Right cardiac atrium (tissue), 5 donors: ENCODE measurements at regions not wholly inside any gene's neighbourhood (a gene's known extent, or its start where the extent isn't known, plus 50 kb on each side); places are given as distances from the start of the nearest gene placed in this dataset.

Source experiments
- ATAC-seq, 2 donors: fragments of 200-7000 bp; cut with Tn5 transposase; one replicate each; pipeline versions ENCODE4 v1.8.0 to v1.9.1; 2020; ENCODE audit warnings: moderate library complexity in 2 of 2, mild to moderate bottlenecking in 1 of 2
- DNase-seq, 3 donors: peaks; one replicate each; pipeline ENCODE4 v3.0.0-alpha.2; 2020
- H3K27ac ChIP-seq: one replicate; pipeline ENCODE4 v1.5.1; 2013; ENCODE audit warnings: mild to moderate bottlenecking, low read length, control low read depth, moderate library complexity
- H3K27me3 ChIP-seq: one replicate; pipeline ENCODE4 v1.6.1; 2013; ENCODE audit not compliant: control insufficient read depth, insufficient read depth
- H3K4me1 ChIP-seq: one replicate; pipeline ENCODE4 v1.6.1; 2013; ENCODE audit warnings: low read length; ENCODE audit not compliant: control insufficient read depth, insufficient read depth
- H3K4me3 ChIP-seq: one replicate; pipeline ENCODE4 v1.5.1; 2013; ENCODE audit warnings: low read length, control low read depth
- H3K9me3 ChIP-seq: one replicate; pipeline ENCODE4 v1.6.1; 2013; ENCODE audit warnings: low read length; ENCODE audit not compliant: control insufficient read depth
- WGBS: extraction: QIAGEN DNeasy Blood & Tissue Kit; methylation state at CpG from one replicate; pipeline ENCODE4 v1.1.7; 2013; 5-methylcytosine and 5-hydroxymethylcytosine counted together
- intact Hi-C, 4 donors: fragments of 100-400 bp; cut with DNase I; formaldehyde crosslinking; loops; one replicate each; pipeline versions ENCODE4 v1.11.0 to v1.14.0; 2022 to 2023
- donor health status: healthy with polysubstance abuse.
- donor health status: DM: no; HTN: yes; CAD: no.
- donor health status: DM: no; HTN: no; CAD: no.
- donor health status: DM: no; HTN: yes; CAD: no; lungs with severe emphysema.
- donor health status: DM: yes; HTN: yes; CAD: no.

DNA sequence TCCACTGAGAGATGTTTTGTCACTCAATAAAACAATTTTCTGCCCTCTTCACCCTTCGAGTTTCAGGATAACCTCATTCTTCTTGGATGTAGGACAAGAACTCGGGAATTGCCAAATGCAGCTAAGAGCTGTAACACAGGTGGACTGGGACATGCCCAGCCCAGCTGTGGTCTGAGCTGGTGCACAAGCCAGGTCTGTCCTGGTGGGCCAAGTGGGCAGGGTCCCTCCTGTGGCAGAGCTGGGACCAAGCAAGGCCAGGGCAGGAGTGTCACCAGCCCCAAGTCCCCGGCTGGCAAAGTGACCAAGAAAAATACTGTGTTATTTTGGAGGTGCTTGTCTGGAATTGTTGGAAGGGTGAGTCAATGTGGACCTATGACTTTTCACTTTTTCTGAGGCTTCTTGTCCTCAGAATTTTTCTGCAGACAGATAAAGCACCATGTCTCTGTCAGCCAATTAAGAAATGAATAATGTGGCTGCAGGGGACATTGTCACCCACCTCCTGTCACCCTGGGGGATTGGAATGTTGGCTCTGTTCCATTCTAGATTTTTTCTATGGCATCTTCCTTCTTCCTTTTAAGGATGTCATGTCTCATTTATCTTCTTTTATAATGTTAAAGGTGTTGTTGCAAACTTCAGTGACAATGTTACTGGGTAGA, 645.2 kb upstream of the EPHA6 start:
- WGBS, result 73% methylated on average over 3 of the region's 3 CpGs
- Histone ChIP-seq H3K27me3 (no peaks in the 10 kb centered on the region), H3K4me3 (no peak overlapping the region), H3K27ac (no peak overlapping the region), H3K9me3 (no peaks in the 10 kb centered on the region), H3K4me1 (no peaks in the 10 kb centered on the region)
- DNase-seq (no peak), ATAC-seq (no peak)
- intact Hi-C loops, result no loop called here

- Histone ChIP-seq H3K27me3 (no peaks in the 10 kb centered on the region), H3K9me3 (no peaks in the 10 kb centered on the region), H3K4me1 (no peaks in the 10 kb centered on the region), H3K4me3 (no peak overlapping the region), H3K27ac (no peak overlapping the region)
- DNase-seq (no peak), ATAC-seq (no peak)
- intact Hi-C loops, result no loop called here
These were observed 641.5 kb upstream of the EPHA6 start for GRCh38 chr3:96172917-96173316.

DNA sequence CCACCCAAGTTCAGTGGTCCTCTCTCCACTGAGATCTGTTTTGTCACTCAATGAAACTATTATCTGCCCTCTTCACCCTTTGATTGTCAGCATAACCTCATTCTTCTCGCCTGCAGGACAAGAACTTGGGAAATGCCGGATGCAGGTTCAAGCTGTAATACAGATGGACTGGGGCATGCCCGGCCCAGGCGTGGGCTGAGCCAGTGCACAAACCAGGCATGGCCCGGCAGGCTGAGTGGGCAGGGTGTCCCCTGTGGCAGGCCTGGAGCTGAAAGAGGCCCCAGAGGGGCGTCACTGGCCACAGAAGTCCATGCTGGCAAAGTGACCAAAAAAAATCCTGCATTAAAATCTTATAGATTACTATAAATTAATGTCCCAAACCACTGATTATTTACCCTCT, 638.9 kb upstream of the EPHA6 start:
- no peaks in the 10 kb centered on the region for H3K27me3 ChIP-seq
- 76% methylated on average over 6 of the region's 6 CpGs for WGBS
- no peak for ATAC-seq
- intact Hi-C loops, result no loop called here
- no peak for DNase-seq
- H3K4me3 ChIP-seq, result no peak overlapping the region
- no peak overlapping the region for H3K27ac ChIP-seq
- H3K9me3 ChIP-seq, result no peaks in the 10 kb centered on the region
- no peaks in the 10 kb centered on the region for H3K4me1 ChIP-seq

DNA sequence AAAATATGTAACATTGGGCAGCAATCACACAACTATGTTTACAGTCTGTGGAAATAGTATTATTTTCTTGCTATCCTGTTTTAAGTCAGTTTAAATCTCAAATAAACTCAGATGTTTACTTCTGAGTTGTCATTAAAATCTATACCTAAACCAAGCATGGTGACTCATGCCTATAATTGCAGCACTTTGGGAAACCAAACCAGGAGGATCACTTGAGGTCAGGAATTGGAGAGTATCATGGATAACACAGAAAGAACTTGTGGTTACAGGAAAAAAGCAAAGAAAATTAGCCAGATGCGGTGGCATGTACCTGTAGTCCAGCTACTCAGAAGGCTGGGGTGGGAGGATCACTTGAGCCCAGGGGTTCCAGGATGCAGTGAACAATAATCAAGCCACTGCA, 631.6 kb upstream of the EPHA6 start:
- H3K4me1 ChIP-seq, result no peaks in the 10 kb centered on the region
- no peaks in the 10 kb centered on the region for H3K27me3 ChIP-seq
- WGBS, result 91% methylated on average over 1 of the region's 1 CpG
- intact Hi-C loops, result no loop called here
- no peak overlapping the region for H3K27ac ChIP-seq
- DNase-seq (no peak), ATAC-seq (no peak)
- no peak overlapping the region for H3K4me3 ChIP-seq
- no peaks in the 10 kb centered on the region for H3K9me3 ChIP-seq

- H3K27ac ChIP-seq, result no peak overlapping the region
- no peaks in the 10 kb centered on the region for H3K27me3 ChIP-seq
- ATAC-seq, result no peak
- 76% methylated on average over 1 of the region's 1 CpG for WGBS
- H3K4me1 ChIP-seq, result no peaks in the 10 kb centered on the region
- no peak for DNase-seq
- H3K4me3 ChIP-seq, result no peak overlapping the region
- intact Hi-C loops, result no loop called here
- no peaks in the 10 kb centered on the region for H3K9me3 ChIP-seq
These were observed 630.5 kb upstream of the EPHA6 start for GRCh38 chr3:96183871-96184270.

- Histone ChIP-seq H3K27me3 (no peaks in the 10 kb centered on the region), H3K4me1 (no peaks in the 10 kb centered on the region), H3K4me3 (no peak overlapping the region), H3K9me3 (no peaks in the 10 kb centered on the region), H3K27ac (no peak overlapping the region)
- 85% methylated on average over 8 of the region's 8 CpGs for WGBS
- DNase-seq (no peak), ATAC-seq (no peak)
- intact Hi-C loops, result no loop called here
These were observed 624.3 kb upstream of the EPHA6 start for GRCh38 chr3:96190024-96190616.

- no peak for DNase-seq
These were observed 621.3 kb upstream of the EPHA6 start for GRCh38 chr3:96192966-96193550.

DNA sequence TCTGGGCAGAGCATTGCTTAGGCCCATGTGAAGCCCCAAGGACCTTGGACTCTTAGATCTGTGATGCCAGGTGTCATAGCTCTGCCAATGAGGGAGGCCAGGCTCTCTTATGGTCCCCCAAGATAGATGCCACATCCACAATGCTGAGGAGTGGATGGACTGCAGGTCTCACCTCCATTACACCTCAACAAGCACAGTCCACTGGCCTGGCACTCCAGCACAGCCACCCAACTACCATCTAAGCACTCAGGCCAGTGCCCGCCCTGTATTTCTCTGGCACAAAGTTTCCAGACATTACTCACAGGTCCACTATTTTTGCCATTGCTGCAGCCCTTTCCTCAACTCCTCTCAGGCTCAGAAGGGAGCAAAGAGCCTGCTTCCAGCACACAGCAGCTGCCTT, 613.5 kb upstream of the EPHA6 start:
- H3K27me3 ChIP-seq, result no peaks in the 10 kb centered on the region
- no peak for ATAC-seq
- no peak overlapping the region for H3K4me3 ChIP-seq
- no peaks in the 10 kb centered on the region for H3K9me3 ChIP-seq
- WGBS, result 73% methylated on average over 1 of the region's 1 CpG
- H3K27ac ChIP-seq, result no peak overlapping the region
- intact Hi-C loops, result no loop called here
- H3K4me1 ChIP-seq, result peaks cover 1% of the 10 kb centered on the region
- DNase-seq, result peak in 1 of 3 donors; percentile 9

More at GRCh38 chr3:96192966-96193550, 621.3 kb upstream of the EPHA6 start:
- Histone ChIP-seq H3K27ac (no peak overlapping the region), H3K27me3 (no peaks in the 10 kb centered on the region), H3K4me3 (no peak overlapping the region), H3K9me3 (no peaks in the 10 kb centered on the region), H3K4me1 (peaks cover 1% of the 10 kb centered on the region)
- no peak for ATAC-seq
- WGBS, result 67% methylated on average over 4 of the region's 4 CpGs
- intact Hi-C loops, result no loop called here

GRCh38 chr3:96201463-96201862, 612.9 kb upstream of the EPHA6 start:
- H3K27ac ChIP-seq, result no peak overlapping the region
- peaks cover 1% of the 10 kb centered on the region for H3K4me1 ChIP-seq
- ATAC-seq (no peak), DNase-seq (peak in 2 of 3 donors; percentile 19 to 20)
- WGBS, result 92% methylated on average over 6 of the region's 6 CpGs
- intact Hi-C loops, result no loop called here
- no peaks in the 10 kb centered on the region for H3K27me3 ChIP-seq
- H3K4me3 ChIP-seq, result no peak overlapping the region
- no peaks in the 10 kb centered on the region for H3K9me3 ChIP-seq

DNA sequence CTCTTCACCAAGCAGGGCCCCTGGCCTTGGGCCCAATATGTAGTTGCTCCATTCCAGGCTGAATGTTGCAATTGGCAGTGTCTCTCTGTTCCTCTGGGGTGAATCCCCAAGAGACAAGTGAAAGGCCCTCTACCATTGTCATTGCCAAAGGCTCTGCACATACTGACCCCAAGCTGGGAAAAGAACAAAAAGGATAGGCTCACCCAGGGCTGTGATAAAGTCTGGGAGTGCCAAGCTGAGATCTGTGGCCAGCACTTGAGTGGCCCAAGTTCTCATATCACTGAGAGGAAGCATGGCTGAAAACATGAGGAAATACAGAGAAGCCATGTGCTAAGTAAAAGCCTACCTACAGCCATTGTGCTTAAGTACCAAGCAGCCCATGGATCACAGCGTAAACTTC, 612.2 kb upstream of the EPHA6 start:
- intact Hi-C loops, result no loop called here
- DNase-seq, result peak in 1 of 3 donors; percentile 57
- Histone ChIP-seq H3K4me1 (no peaks in the 10 kb centered on the region), H3K27me3 (no peaks in the 10 kb centered on the region), H3K27ac (no peak overlapping the region), H3K9me3 (no peaks in the 10 kb centered on the region), H3K4me3 (no peak overlapping the region)
- 94% methylated on average over 1 of the region's 1 CpG for WGBS
- ATAC-seq, result peak in 1 of 2 donors; percentile 94

DNA sequence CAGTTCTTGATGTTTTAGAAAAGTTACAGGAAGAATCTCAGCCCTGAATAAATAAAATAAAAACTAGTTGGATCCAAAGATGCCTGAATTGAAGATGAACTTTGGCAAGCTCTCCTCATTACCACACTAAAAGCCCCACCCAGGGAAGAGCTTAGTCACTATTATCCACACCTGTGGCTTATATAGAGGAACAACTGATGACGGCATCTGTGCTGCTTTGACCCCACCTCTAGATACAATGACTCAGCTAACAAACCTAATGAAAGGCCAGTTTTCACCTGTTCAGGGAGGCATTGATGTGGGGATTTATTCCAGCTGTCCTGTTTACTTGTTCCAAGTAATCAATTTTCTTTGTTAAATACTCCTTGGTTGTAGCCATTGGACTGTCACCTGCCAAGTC, 604.7 kb upstream of the EPHA6 start:
- no peaks in the 10 kb centered on the region for H3K9me3 ChIP-seq
- 84% methylated on average over 1 of the region's 1 CpG for WGBS
- intact Hi-C loops, result no loop called here

More for the DNA sequence above, 604.7 kb upstream of the EPHA6 start:
- Histone ChIP-seq H3K27ac (no peak overlapping the region), H3K4me3 (no peak overlapping the region), H3K27me3 (no peaks in the 10 kb centered on the region), H3K4me1 (no peaks in the 10 kb centered on the region)
- DNase-seq (no peak), ATAC-seq (no peak)
